B cell (primary cell): ENCODE measurements at regions not wholly inside any gene's neighbourhood (a gene's known extent, or its start where the extent isn't known, plus 50 kb on each side); places are given as distances from the start of the nearest gene placed in this dataset.

Experiments
- ATAC-seq: fragments of 200-7000 bp; cut with Tn5 transposase; one replicate; pipeline ENCODE4 v1.10.0; 2021; ENCODE audit warnings: low read depth, mild to moderate bottlenecking, moderate number of reproducible peaks, moderate library complexity
- CTCF ChIA-PET: fragments of 350-600 bp; sonication (Branson Sonifier 250); formaldehyde crosslinking; loops from one replicate; lab custom pipeline; 2021; ENCODE audit warnings: antibody characterized with exemption, inconsistent platforms; lab: Charles Lee
- POLR2A ChIA-PET: fragments of 350-600 bp; sonication (Branson Sonifier 250); formaldehyde crosslinking; loops from one replicate; lab custom pipeline; 2021; ENCODE audit warnings: antibody characterized with exemption; lab: Charles Lee
- DNase-seq: peaks from one replicate; pipeline ENCODE4 v3.0.0; 2013
- H2AFZ ChIP-seq: 2 replicates; pipeline ENCODE4 v1.6.1; 2012; ENCODE audit warnings: mild to moderate bottlenecking, low read depth, low read length; ENCODE audit not compliant: insufficient read depth, poor library complexity, severe bottlenecking
- H3K27ac ChIP-seq, 2 donors: 1 replicate in 1 of 2; 2 replicates in 1 of 2; pipeline ENCODE4 v1.5.1; 2012 to 2013; ENCODE audit warnings: low read length in 2 of 2, mild to moderate bottlenecking in 2 of 2, moderate library complexity in 1 of 2
- H3K27me3 ChIP-seq, 4 experiments: fragments of 200-600 bp in 1 of 4; sonication (generic) in 1 of 4; replicated peaks in 1 of 4; 1 replicate in 2 of 4; 2 replicates in 2 of 4; pipeline versions ENCODE4 v1.6.1 to v1.7.0; 2013 to 2016; ENCODE audit warnings: low read length in 3 of 4, mild to moderate bottlenecking in 2 of 4, mixed read lengths in 1 of 4, moderate library complexity in 1 of 4; ENCODE audit not compliant: insufficient read depth in 4 of 4, control insufficient read depth in 3 of 4; ENCODE audit errors: control extremely low read depth in 1 of 4
- H3K36me3 ChIP-seq, 2 experiments: replicated peaks in 1 of 2; 1 replicate in 1 of 2; 2 replicates in 1 of 2; pipeline versions ENCODE4 v1.6.1 to v1.7.1; 2013; ENCODE audit warnings: low read length in 1 of 2; ENCODE audit not compliant: insufficient read depth in 2 of 2, control insufficient read depth in 1 of 2; ENCODE audit errors: control extremely low read depth in 1 of 2, extremely low read depth in 1 of 2
- H3K4me1 ChIP-seq, 2 donors: fragments of 200-600 bp in 1 of 2; sonication (generic) in 1 of 2; 1 replicate in 1 of 2; 2 replicates in 1 of 2; pipeline versions ENCODE4 v1.5.1 to v1.6.1; 2013 to 2017; ENCODE audit warnings: low read length in 2 of 2; ENCODE audit not compliant: control insufficient read depth in 2 of 2, insufficient read depth in 2 of 2
- H3K4me2 ChIP-seq: replicated peaks from 2 replicates; pipeline ENCODE3; 2012; ENCODE audit warnings: mild to moderate bottlenecking, low read depth, low read length; ENCODE audit not compliant: poor library complexity, severe bottlenecking
- H3K4me3 ChIP-seq, 5 experiments: fragments of 200-600 bp in 1 of 5; sonication (generic) in 1 of 5; 1 replicate in 3 of 5; 2 replicates in 2 of 5; pipeline versions ENCODE4 v1.5.1 to v1.7.0; 2011 to 2016; ENCODE audit warnings: low read length in 4 of 5, mild to moderate bottlenecking in 4 of 5, low read depth in 2 of 5, control low read depth in 1 of 5, moderate library complexity in 1 of 5; ENCODE audit not compliant: insufficient read depth in 1 of 5; ENCODE audit errors: control extremely low read depth in 1 of 5, extremely low read depth in 1 of 5
- H3K79me2 ChIP-seq: fragments of 200-600 bp; sonication (generic); one replicate; pipeline ENCODE4 v1.6.0; 2016; ENCODE audit warnings: low read length; ENCODE audit not compliant: control insufficient read depth, insufficient read depth
- H3K9ac ChIP-seq: fragments of 200-600 bp; sonication (generic); 2 replicates; pipeline ENCODE4 v1.6.1; 2017; ENCODE audit warnings: mild to moderate bottlenecking, low read length, moderate library complexity
- H3K9me3 ChIP-seq, 3 donors: one replicate each; pipeline versions ENCODE4 v1.6.1 to v1.7.1; 2013; ENCODE audit warnings: low read length in 2 of 3; ENCODE audit not compliant: control insufficient read depth in 2 of 3, insufficient read depth in 1 of 3; ENCODE audit errors: control extremely low read depth in 1 of 3
- H4K20me1 ChIP-seq: 2 replicates; pipeline ENCODE4 v1.6.0; 2012; ENCODE audit warnings: mild to moderate bottlenecking, low read length; ENCODE audit not compliant: insufficient read depth, control insufficient read depth, poor library complexity, severe bottlenecking
- H3K27ac Mint-ChIP-seq: one replicate; pipeline ENCODE4 v1.8.0; 2021; ENCODE audit warnings: mixed read lengths
- H3K27me3 Mint-ChIP-seq: one replicate; pipeline ENCODE4 v1.8.0; 2021; ENCODE audit warnings: mixed read lengths
- H3K4me1 Mint-ChIP-seq: one replicate; pipeline ENCODE4 v1.8.0; 2021; ENCODE audit warnings: mixed read lengths
- H3K4me3 Mint-ChIP-seq: one replicate; pipeline ENCODE4 v1.8.0; 2021; ENCODE audit warnings: mixed read lengths
- H3K9me3 Mint-ChIP-seq: one replicate; pipeline ENCODE4 v1.8.0; 2022; ENCODE audit warnings: mixed read lengths; ENCODE audit not compliant: insufficient read depth
- CTCF ChIP-seq: fragments of 200-600 bp; IDR thresholded peaks from one replicate; pipeline ENCODE4 v1.8.0; 2022; ENCODE audit warnings: antibody characterized with exemption, mild to moderate bottlenecking
- EZH2 ChIP-seq: IDR thresholded peaks from 2 replicates; pipeline ENCODE4 v1.6.1; 2012; ENCODE audit warnings: borderline replicate concordance, low read depth, mild to moderate bottlenecking, moderate library complexity, low read length; ENCODE audit not compliant: insufficient read depth, poor library complexity, severe bottlenecking
- WGBS: methylation state at CpG from one replicate; pipeline ENCODE4 v1.1.5; 2013; ENCODE audit warnings: missing lambda C conversion rate; ENCODE audit not compliant: insufficient coverage; 5-methylcytosine and 5-hydroxymethylcytosine counted together
- intact Hi-C: fragments of 100-400 bp; cut with micrococcal nuclease; formaldehyde crosslinking; loops from one replicate; pipeline ENCODE4 v1.10.0; 2022

- H3K9me3 Mint-ChIP-seq = peaks cover 4% of the 10 kb centered on the region
- H2AFZ ChIP-seq = no peak overlapping the region
- no peak overlapping the region for H3K9ac ChIP-seq
- ChIA-PET CTCF (no interaction called here), POLR2A (no interaction called here)
- H3K4me3 Mint-ChIP-seq = no peak overlapping the region
- no peak overlapping the region for H3K27ac ChIP-seq
- no peaks in the 10 kb centered on the region for H3K27me3 ChIP-seq
- no peak for TF ChIP-seq CTCF
- no peak for TF ChIP-seq EZH2
- WGBS = 95% methylated on average over 2 of the region's 5 CpGs
- H3K4me1 ChIP-seq = no peaks in the 10 kb centered on the region
- H4K20me1 ChIP-seq = no peaks in the 10 kb centered on the region
- intact Hi-C loops = no loop called here
- H3K4me3 ChIP-seq = no peak overlapping the region
- H3K4me2 ChIP-seq = no peak overlapping the region
- H3K9me3 ChIP-seq = peaks cover 0 to 11% (median 0%) of the 10 kb centered on the region in 3 donors
- no peaks in the 10 kb centered on the region for H3K79me2 ChIP-seq
- H3K27ac Mint-ChIP-seq = no peak overlapping the region
- ATAC-seq (no peak), DNase-seq (no peak)
- H3K36me3 ChIP-seq = no peaks in the 10 kb centered on the region
- H3K4me1 Mint-ChIP-seq = no peaks in the 10 kb centered on the region
- no peaks in the 10 kb centered on the region for H3K27me3 Mint-ChIP-seq
Measured at GRCh38 chr13:72453161-72453560, 274.3 kb downstream of the MZT1 start.

GRCh38 chr13:72448082-72448481, 279.3 kb downstream of the MZT1 start:
- WGBS = 77% methylated on average over 1 of the region's 1 CpG
- TF ChIP-seq CTCF = no peak
- no peak for TF ChIP-seq EZH2
- no peaks in the 10 kb centered on the region for H3K4me1 Mint-ChIP-seq
- Histone ChIP-seq H2AFZ (no peak overlapping the region), H3K4me2 (no peak overlapping the region), H3K79me2 (no peaks in the 10 kb centered on the region), H3K27me3 (no peaks in the 10 kb centered on the region), H3K4me3 (no peak overlapping the region), H3K27ac (no peak overlapping the region), H3K9me3 (peaks cover 0 to 11% (median 0%) of the 10 kb centered on the region in 3 donors), H3K36me3 (no peaks in the 10 kb centered on the region), H4K20me1 (no peaks in the 10 kb centered on the region), H3K4me1 (no peaks in the 10 kb centered on the region), H3K9ac (no peak overlapping the region)
- H3K4me3 Mint-ChIP-seq = no peak overlapping the region
- DNase-seq (no peak), ATAC-seq (no peak)
- peaks cover 9% of the 10 kb centered on the region for H3K9me3 Mint-ChIP-seq
- intact Hi-C loops = no loop called here
- no peak overlapping the region for H3K27ac Mint-ChIP-seq
- ChIA-PET CTCF (no interaction called here), POLR2A (no interaction called here)
- H3K27me3 Mint-ChIP-seq = no peaks in the 10 kb centered on the region
